HepG2 (cell line): ENCODE measurements at regions not wholly inside any gene's neighbourhood (a gene's known extent, or its start where the extent isn't known, plus 50 kb on each side); places are given as distances from the start of the nearest gene placed in this dataset.
A peak's percentile ranks its signal among the peaks of the same experiment; 100 is the strongest.

Experiments
- ATAC-seq: fragments of 200-7000 bp; cut with Tn5 transposase; 3 replicates; pipeline ENCODE4 v1.9.1; 2020; ENCODE audit warnings: mild to moderate bottlenecking, moderate library complexity
- BruUV-seq: library from RNA; stranded (reverse); fragments of 400-500 nt; replicated peaks from 2 replicates; lab custom pipeline; 2021; lab: Mats Ljungman, UMichigan
- CTCF ChIA-PET: fragments of 300-600 bp; formaldehyde crosslinking; extraction: SDS; loops from one replicate; lab custom pipeline; 2021; ENCODE audit warnings: low total read pairs, inconsistent platforms, low intra/inter-chr PET ratio; lab: Yijun Ruan, JAX
- POLR2A ChIA-PET: fragments of 350-600 bp; sonication (Branson Sonifier 250); formaldehyde crosslinking; loops from one replicate; lab custom pipeline; 2020; ENCODE audit warnings: antibody characterized with exemption, inconsistent platforms; lab: Yijun Ruan, JAX
- DNase-seq: peaks from one replicate; pipeline ENCODE4 v3.0.0-alpha.2; 2015; ENCODE audit warnings: low spot score
- FAIRE-seq: peaks from 3 replicates; lab custom pipeline; 2011; peaks lifted over from hg19 to GRCh38; lab: Jason Lieb, UNC
- H2AFZ ChIP-seq: one replicate; pipeline ENCODE4 v1.6.1; 2011; ENCODE audit warnings: low read length, inconsistent platforms
- H3K27ac ChIP-seq: fragments of 300-600 bp; 3 replicates; pipeline ENCODE4 v1.8.0; 2011; ENCODE audit warnings: mixed run types, mild to moderate bottlenecking, mixed read lengths, low read length, inconsistent platforms; ENCODE audit not compliant: insufficient read depth; ENCODE audit errors: extremely low read length
- H3K27me3 ChIP-seq, 2 experiments: fragments of 200-600 bp in 1 of 2; 2 replicates in 1 of 2; 3 replicates in 1 of 2; pipeline versions ENCODE4 v1.6.0 to v1.8.0; 2011; ENCODE audit warnings: low read length in 2 of 2, mild to moderate bottlenecking in 2 of 2, moderate library complexity in 2 of 2, inconsistent platforms in 1 of 2; ENCODE audit not compliant: insufficient read depth in 2 of 2, control insufficient read depth in 1 of 2
- H3K36me3 ChIP-seq, 2 experiments: fragments of 200-600 bp in 1 of 2; replicated peaks in 1 of 2; 2 replicates in 1 of 2; 3 replicates in 1 of 2; pipeline versions ENCODE4 v1.5.1 to v1.8.0; 2011; ENCODE audit warnings: low read length in 2 of 2, inconsistent platforms in 1 of 2; ENCODE audit not compliant: insufficient read depth in 2 of 2, control insufficient read depth in 1 of 2
- H3K4me1 ChIP-seq: 2 replicates; pipeline ENCODE4 v1.5.1; 2012; ENCODE audit warnings: low read length, inconsistent platforms; ENCODE audit not compliant: insufficient read depth
- H3K4me2 ChIP-seq: 2 replicates; pipeline ENCODE4 v1.6.0; 2011; ENCODE audit warnings: low read depth, low read length, inconsistent platforms
- H3K4me3 ChIP-seq, 3 experiments: fragments of 200-600 bp in 1 of 3; sonication (generic), shearing (Covaris generic) in 1 of 3; replicated peaks in 1 of 3; 2 replicates each; pipeline ENCODE4 v1.5.1; 2011 to 2016; ENCODE audit warnings: low read length in 3 of 3, inconsistent platforms in 2 of 3, low read depth in 2 of 3, mild to moderate bottlenecking in 2 of 3, control low read depth in 1 of 3, mixed read lengths in 1 of 3; ENCODE audit not compliant: insufficient read depth in 1 of 3
- H3K79me2 ChIP-seq: one replicate; pipeline ENCODE4 v1.6.1; 2011; ENCODE audit warnings: low read length, inconsistent platforms; ENCODE audit not compliant: insufficient read depth
- H3K9ac ChIP-seq: 2 replicates; pipeline ENCODE4 v1.6.0; 2011; ENCODE audit warnings: mild to moderate bottlenecking, low read depth, low read length, inconsistent platforms; ENCODE audit not compliant: insufficient read depth
- H3K9me3 ChIP-seq: 2 replicates; pipeline ENCODE4 v1.5.1; 2012; ENCODE audit warnings: mild to moderate bottlenecking, low read length
- H4K20me1 ChIP-seq: 2 replicates; pipeline ENCODE4 v1.6.0; 2011; ENCODE audit warnings: inconsistent platforms, mild to moderate bottlenecking, low read length, moderate library complexity; ENCODE audit not compliant: insufficient read depth
- DR1 ChIP-seq: sonication (generic); formaldehyde crosslinking; IDR thresholded peaks from 2 replicates; pipeline ENCODE4 v1.8.0; 2021; ENCODE audit warnings: mild to moderate bottlenecking, missing genetic modification reagents, inconsistent platforms
- GABPA ChIP-seq, 2 experiments: IDR thresholded peaks; 2 replicates each; pipeline ENCODE4 v1.6.1; 2011 to 2016; ENCODE audit warnings: low read depth in 2 of 2, low read length in 1 of 2, missing biosample characterization in 1 of 2, missing genetic modification characterization in 1 of 2
- HNRNPL ChIP-seq: fragments of 200-400 bp; formaldehyde crosslinking; IDR thresholded peaks from 2 replicates; pipeline ENCODE4 v1.6.1; 2017; ENCODE audit warnings: mild to moderate bottlenecking, low read depth, low read length
- HNRNPLL ChIP-seq: fragments of 200-400 bp; formaldehyde crosslinking; IDR thresholded peaks from 2 replicates; pipeline ENCODE4 v1.6.1; 2017; ENCODE audit warnings: mild to moderate bottlenecking, low read depth, low read length; ENCODE audit not compliant: poor library complexity, severe bottlenecking
- KAT7 ChIP-seq: IDR thresholded peaks from 2 replicates; pipeline ENCODE4 v1.6.1; 2018; ENCODE audit warnings: borderline replicate concordance, missing compliant biosample characterization
- KLF16 ChIP-seq, 2 experiments: sonication (generic) in 1 of 2; formaldehyde crosslinking in 1 of 2; IDR thresholded peaks; 2 replicates each; pipeline versions ENCODE4 v1.6.1 to v1.8.0; 2016 to 2023; ENCODE audit warnings: missing genetic modification reagents in 2 of 2, missing compliant biosample characterization in 1 of 2
- MAFF ChIP-seq: IDR thresholded peaks from 2 replicates; pipeline ENCODE4 v1.6.1; 2011; ENCODE audit warnings: low read depth, low read length, improper control_type of control experiment
- MAFK ChIP-seq, 2 experiments: IDR thresholded peaks in 1 of 2; conservative IDR thresholded peaks in 1 of 2; 2 replicates each; pipeline ENCODE4 v1.6.1; 2011; ENCODE audit warnings: improper control_type of control experiment in 2 of 2, low read length in 2 of 2
- NR2F6 ChIP-seq, 2 experiments: IDR thresholded peaks; 2 replicates each; pipeline ENCODE4 v1.6.1; 2016; ENCODE audit warnings: antibody characterized with exemption in 1 of 2, mild to moderate bottlenecking in 1 of 2
- PLSCR1 ChIP-seq: sonication (generic); formaldehyde crosslinking; IDR thresholded peaks from 2 replicates; pipeline ENCODE4 v1.5.0; 2020; ENCODE audit warnings: missing genetic modification reagents, mild to moderate bottlenecking, borderline replicate concordance
- POLR2AphosphoS2 ChIP-seq: IDR thresholded peaks from 2 replicates; pipeline ENCODE4 v1.6.1; 2011; ENCODE audit warnings: low read depth, low read length, improper control_type of control experiment
- RARG ChIP-seq: sonication (generic); formaldehyde crosslinking; IDR thresholded peaks from 2 replicates; pipeline ENCODE4 v1.4.0; 2020; ENCODE audit warnings: low read depth, mild to moderate bottlenecking, missing genetic modification reagents
- REL ChIP-seq: sonication (generic); formaldehyde crosslinking; conservative IDR thresholded peaks from 2 replicates; pipeline ENCODE4 v1.8.0; 2022; ENCODE audit warnings: mild to moderate bottlenecking, missing genetic modification reagents, moderate library complexity
- TAF15 ChIP-seq: fragments of 200-400 bp; formaldehyde crosslinking; IDR thresholded peaks from one replicate; pipeline ENCODE4 v1.6.1; 2018; ENCODE audit warnings: mild to moderate bottlenecking, low read depth, low read length; ENCODE audit not compliant: poor library complexity, severe bottlenecking
- ZNF281 ChIP-seq: sonication (generic); formaldehyde crosslinking; IDR thresholded peaks from 2 replicates; pipeline ENCODE4 v1.4.0; 2020; ENCODE audit warnings: missing genetic modification reagents, borderline replicate concordance
- ZNF333 ChIP-seq: sonication (generic); formaldehyde crosslinking; IDR thresholded peaks from 2 replicates; pipeline ENCODE4 v1.4.0; 2020; ENCODE audit warnings: mild to moderate bottlenecking, missing genetic modification reagents, borderline replicate concordance
- ZNF709 ChIP-seq: sonication (generic); formaldehyde crosslinking; IDR thresholded peaks from 2 replicates; pipeline ENCODE4 v1.5.0; 2020; ENCODE audit warnings: mild to moderate bottlenecking, missing genetic modification reagents
- WGBS: methylation state at CpG from one replicate; pipeline ENCODE4 v1.1.6; 2017; ENCODE audit warnings: low lambda C conversion rate; 5-methylcytosine and 5-hydroxymethylcytosine counted together
- in situ Hi-C: cut with HindIII; loops from 2 replicates; pipeline ENCODE4 v1.10.0; 2017; ENCODE audit warnings: low pct_unique_long_range_greater_than_20kb; ENCODE audit not compliant: extremely low pct_ligation_motif_present
- intact Hi-C: fragments of 100-400 bp; cut with micrococcal nuclease; formaldehyde crosslinking; loops from one replicate; pipeline ENCODE4 v1.10.0; 2022; ENCODE audit not compliant: unreplicated experiment

DNA sequence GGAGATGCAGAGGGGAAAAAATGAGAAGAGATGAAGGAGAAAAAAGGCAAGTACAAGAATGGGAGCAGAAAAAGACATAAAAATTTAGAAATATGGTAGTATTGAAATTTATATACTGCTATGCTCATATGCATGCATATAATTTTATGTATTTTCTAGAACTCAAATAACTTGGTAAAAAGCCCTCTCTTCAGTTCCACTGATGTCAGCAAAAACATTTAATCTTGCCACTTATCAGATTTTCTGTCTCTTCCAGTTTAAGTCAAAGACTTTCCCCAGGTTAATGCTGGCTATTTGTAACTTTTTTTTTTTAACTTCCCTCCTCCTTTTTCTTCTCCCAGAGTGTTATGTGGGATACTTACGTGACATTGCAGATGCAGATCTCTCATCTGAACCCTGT is 617.5 kb upstream of the CPEB2 start:
- H3K4me2 ChIP-seq = no peak overlapping the region
- POLR2A ChIA-PET = no interaction called here
- no peak for ATAC-seq
- H3K36me3 ChIP-seq = no peaks in the 10 kb centered on the region
- in situ Hi-C loops (no loop called here), intact Hi-C loops (no loop called here)
- H3K27me3 ChIP-seq = no peaks in the 10 kb centered on the region
- no peak overlapping the region for H3K9ac ChIP-seq
- CTCF ChIA-PET = no interaction called here
- no peaks in the 10 kb centered on the region for H3K4me1 ChIP-seq
- H3K4me3 ChIP-seq = no peak overlapping the region
- H2AFZ ChIP-seq = no peak overlapping the region
- no peak for DNase-seq
- FAIRE-seq = no peak
- no peak overlapping the region for H3K27ac ChIP-seq
- TF ChIP-seq MAFF (0 out of 2 replicates have a peak, but pooled peaks have one; percentile 22), TAF15 (no peak), MAFK (conservative IDR thresholded peaks at IDR 0.05 in 1 of 2, IDR thresholded peaks at IDR 0.05 in 1 of 2; ENCODE audit: low read length in 2 of 2) (peak; percentile 5 to 64; a peak in 2 of 4 replicates)
- WGBS = 4% methylated on average over 1 of the region's 1 CpG
- no peaks in the 10 kb centered on the region for H3K79me2 ChIP-seq
- H3K9me3 ChIP-seq = peaks cover 83% of the 10 kb centered on the region
- H4K20me1 ChIP-seq = no peaks in the 10 kb centered on the region
- BruUV-seq = no TSS peak

DNA sequence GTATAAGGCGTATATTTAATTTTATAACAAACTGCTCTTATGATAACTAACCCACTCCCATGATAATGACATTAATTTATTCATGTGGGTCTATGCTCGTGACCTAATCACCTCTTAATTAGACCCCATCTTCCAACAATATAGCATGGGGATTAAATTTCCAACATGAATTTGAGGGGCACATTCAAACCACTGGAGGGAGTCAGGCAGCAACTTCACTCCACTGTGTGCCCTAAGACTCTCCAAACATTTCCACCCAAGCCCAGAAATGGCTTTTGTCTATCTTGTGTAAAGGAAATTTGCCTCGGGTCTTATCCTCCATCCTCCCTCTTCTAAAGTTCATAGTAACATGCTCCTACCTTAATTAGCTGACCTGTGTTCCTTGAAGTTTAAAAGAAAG is 616.1 kb upstream of the CPEB2 start:
- in situ Hi-C loops (no loop called here), intact Hi-C loops (no loop called here)
- WGBS = 2% methylated on average over 3 of the region's 3 CpGs
- no peak overlapping the region for H3K4me2 ChIP-seq
- ATAC-seq = no peak
- H2AFZ ChIP-seq = no peak overlapping the region
- H3K4me3 ChIP-seq = no peak overlapping the region
- no peak for DNase-seq
- H3K9me3 ChIP-seq = peaks cover 84% of the 10 kb centered on the region
- no peaks in the 10 kb centered on the region for H3K79me2 ChIP-seq
- CTCF ChIA-PET = no interaction called here
- H3K4me1 ChIP-seq = no peaks in the 10 kb centered on the region
- BruUV-seq = no TSS peak
- H3K27me3 ChIP-seq = no peaks in the 10 kb centered on the region
- no peak for FAIRE-seq
- H3K36me3 ChIP-seq = no peaks in the 10 kb centered on the region
- POLR2A ChIA-PET = no interaction called here
- H3K9ac ChIP-seq = no peak overlapping the region
- H4K20me1 ChIP-seq = no peaks in the 10 kb centered on the region
- no peak overlapping the region for H3K27ac ChIP-seq
- no peak for TF ChIP-seq DR1 (CRISPR knock-in tag)
- no peak for TF ChIP-seq ZNF709 (CRISPR knock-in tag)
- TF ChIP-seq REL (CRISPR knock-in tag) = no peak
- TF ChIP-seq KAT7 = no peak
- no peak for TF ChIP-seq GABPA (IDR thresholded peaks at IDR 0.05; ENCODE audit: low read depth, low read length)
- no peak for TF ChIP-seq GABPA (CRISPR knock-in tag; IDR thresholded peaks at IDR 0.05; ENCODE audit: low read depth)
- TF ChIP-seq KLF16 (CRISPR knock-in tag; IDR thresholded peaks at IDR 0.05) = no peak
- TF ChIP-seq HNRNPL = no peak
- TF ChIP-seq NR2F6 (IDR thresholded peaks at IDR 0.05) = no peak
- no peak for TF ChIP-seq NR2F6 (CRISPR knock-in tag; IDR thresholded peaks at IDR 0.05)
- no peak for TF ChIP-seq HNRNPLL
- TF ChIP-seq ZNF281 (CRISPR knock-in tag) = no peak
- no peak for TF ChIP-seq POLR2AphosphoS2
- TF ChIP-seq RARG (CRISPR knock-in tag) = no peak
- TF ChIP-seq ZNF333 (CRISPR knock-in tag) = no peak
- no peak for TF ChIP-seq PLSCR1
